Stomach (tissue), 8 donors: ENCODE measurements at regions not wholly inside any gene's neighbourhood (a gene's known extent, or its start where the extent isn't known, plus 50 kb on each side); places are given as distances from the start of the nearest gene placed in this dataset.

Source experiments
- DNase-seq, 2 donors: peaks; one replicate each; pipeline versions ENCODE4 v3.0.0 to v3.0.0-alpha.2; 2013 to 2019
- H3K27ac ChIP-seq, 5 donors: fragments of 200-600 bp in 4 of 5; sonication (generic) in 4 of 5; one replicate each; pipeline ENCODE4 v1.5.1; 2013 to 2019; ENCODE audit warnings: mild to moderate bottlenecking in 1 of 5, moderate library complexity in 1 of 5
- H3K27me3 ChIP-seq, 3 donors: fragments of 200-600 bp; sonication (generic); one replicate each; pipeline ENCODE4 v1.5.1; 2017 to 2019; ENCODE audit warnings: mixed run types in 1 of 3
- H3K36me3 ChIP-seq, 4 donors: fragments of 200-600 bp; sonication (generic); 1 replicate in 3 of 4; 2 replicates in 1 of 4; pipeline ENCODE4 v1.5.1; 2016 to 2019
- H3K4me1 ChIP-seq, 4 donors: fragments of 200-600 bp; sonication (generic); one replicate each; pipeline ENCODE4 v1.5.1; 2016 to 2019
- H3K4me3 ChIP-seq, 4 donors: fragments of 200-600 bp; sonication (generic) in 3 of 4; one replicate each; pipeline ENCODE4 v1.5.1; 2016 to 2019; ENCODE audit warnings: mild to moderate bottlenecking in 1 of 4
- H3K9me3 ChIP-seq, 4 donors: fragments of 200-600 bp; sonication (generic); one replicate each; pipeline ENCODE4 v1.5.1; 2016 to 2019
- CTCF ChIP-seq, 7 experiments: fragments of 450-650 bp in 4 of 7; fragments of 200-600 bp in 3 of 7; sonication (generic) in 3 of 7; IDR thresholded peaks; one replicate each; pipeline ENCODE4 v1.5.1; 2016 to 2019; ENCODE audit warnings: antibody characterized with exemption in 7 of 7, control low read depth in 2 of 7, mild to moderate bottlenecking in 1 of 7
- EP300 ChIP-seq: sonication (generic); formaldehyde crosslinking; IDR thresholded peaks from one replicate; pipeline ENCODE4 v1.6.1; 2017; ENCODE audit warnings: antibody characterized with exemption
- POLR2A ChIP-seq, 4 donors: fragments of 450-650 bp; IDR thresholded peaks; one replicate each; pipeline ENCODE4 v1.6.1; 2016; ENCODE audit warnings: antibody characterized with exemption in 4 of 4, control low read depth in 2 of 4, mild to moderate bottlenecking in 1 of 4, moderate library complexity in 1 of 4
- POLR2AphosphoS5 ChIP-seq, 3 donors: sonication (generic); formaldehyde crosslinking; IDR thresholded peaks; one replicate each; pipeline ENCODE4 v1.6.1; 2016; ENCODE audit warnings: antibody characterized with exemption in 3 of 3
- WGBS, 5 donors: extraction: QIAGEN DNeasy Blood & Tissue Kit in 3 of 5; methylation state at CpG; one replicate each; pipeline versions ENCODE4 v1.1.5 to v1.1.7; 2013 to 2018; 5-methylcytosine and 5-hydroxymethylcytosine counted together
- intact Hi-C: fragments of 100-400 bp; cut with DNase I; formaldehyde crosslinking; loops from one replicate; pipeline ENCODE4 v1.15.1; 2023; ENCODE audit warnings: low total_unique reads
- donor health status: healthy with polysubstance abuse.
- donor health status: Bipolar disorder and iron deficiency.
- donor health status: healthy.

GRCh38 chr10:129309565-129309964 lies 157.5 kb upstream of the MGMT start:
- H3K27ac ChIP-seq = no peak overlapping the region
- TF ChIP-seq EP300 (no peak), CTCF (IDR thresholded peaks at IDR 0.05) (no peak)
- 79 to 87% (median 84%) methylated on average over 5 of the region's 5 CpGs for WGBS, 5 donors
- DNase-seq = no peak
- H3K4me3 ChIP-seq = no peak overlapping the region
- H3K27me3 ChIP-seq = peaks cover 0 to 4% (median 0%) of the 10 kb centered on the region in 3 donors
- H3K9me3 ChIP-seq = no peaks in the 10 kb centered on the region
- intact Hi-C loops = no loop called here
- H3K4me1 ChIP-seq = no peaks in the 10 kb centered on the region
- H3K36me3 ChIP-seq = no peaks in the 10 kb centered on the region

GRCh38 chr10:129310881-129311280 lies 156.2 kb upstream of the MGMT start:
- TF ChIP-seq POLR2AphosphoS5 (IDR thresholded peaks at IDR 0.05) (no peak), EP300 (no peak), CTCF (IDR thresholded peaks at IDR 0.05) (no peak), POLR2A (IDR thresholded peaks at IDR 0.05) (no peak)

DNA sequence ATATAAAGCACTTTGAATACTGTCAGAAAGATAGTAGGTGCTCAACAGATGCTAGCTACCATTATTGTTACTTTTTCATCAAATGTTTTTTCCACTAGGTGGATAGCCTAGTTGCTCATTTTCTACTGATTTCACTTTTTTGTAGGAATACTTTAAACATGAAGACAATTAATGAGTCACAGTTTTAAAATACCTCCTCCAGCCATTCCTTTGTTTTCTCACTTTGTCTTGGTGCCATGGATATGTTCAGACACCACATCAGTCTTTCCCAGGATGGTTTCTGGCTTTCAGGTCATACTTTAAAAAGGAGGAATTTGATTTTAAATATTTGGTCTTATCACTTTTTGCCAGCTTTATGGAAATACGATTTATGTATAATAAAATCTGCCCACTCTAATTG lies 147.1 kb upstream of the MGMT start:
- 81 to 91% (median 87%) methylated on average over 1 of the region's 1 CpG for WGBS, 5 donors
- no peak overlapping the region for H3K27ac ChIP-seq
- intact Hi-C loops = no loop called here
- H3K9me3 ChIP-seq = peaks cover 0 to 43% (median 21%) of the 10 kb centered on the region in 4 donors
- no peak for DNase-seq
- no peak overlapping the region for H3K4me3 ChIP-seq
- peaks cover 0 to 3% (median 0%) of the 10 kb centered on the region in 3 donors for H3K27me3 ChIP-seq
- H3K36me3 ChIP-seq = no peaks in the 10 kb centered on the region
- no peak for TF ChIP-seq POLR2AphosphoS5 (IDR thresholded peaks at IDR 0.05)
- no peak for TF ChIP-seq CTCF (IDR thresholded peaks at IDR 0.05)
- TF ChIP-seq POLR2A (IDR thresholded peaks at IDR 0.05) = no peak
- TF ChIP-seq EP300 = no peak
- no peaks in the 10 kb centered on the region for H3K4me1 ChIP-seq

More at GRCh38 chr10:129310881-129311280, 156.2 kb upstream of the MGMT start:
- H3K9me3 ChIP-seq = peaks cover 0 to 11% (median 6%) of the 10 kb centered on the region in 4 donors
- H3K36me3 ChIP-seq = no peaks in the 10 kb centered on the region
- H3K27me3 ChIP-seq = peaks cover 0 to 4% (median 0%) of the 10 kb centered on the region in 3 donors
- intact Hi-C loops = no loop called here
- 52 to 67% (median 61%) methylated on average over 4 of the region's 4 CpGs for WGBS, 5 donors
- DNase-seq = no peak
- H3K4me1 ChIP-seq = no peaks in the 10 kb centered on the region
- H3K4me3 ChIP-seq = no peak overlapping the region
- H3K27ac ChIP-seq = no peak overlapping the region

GRCh38 chr10:129320340-129320739 lies 146.7 kb upstream of the MGMT start:
- Histone ChIP-seq H3K4me1 (no peaks in the 10 kb centered on the region), H3K4me3 (no peak overlapping the region), H3K36me3 (no peaks in the 10 kb centered on the region), H3K27ac (no peak overlapping the region), H3K9me3 (peaks cover 0 to 43% (median 19%) of the 10 kb centered on the region in 4 donors), H3K27me3 (peaks cover 0 to 4% (median 0%) of the 10 kb centered on the region in 3 donors)
- intact Hi-C loops = no loop called here
- DNase-seq = no peak
- TF ChIP-seq POLR2AphosphoS5 (IDR thresholded peaks at IDR 0.05) (no peak), CTCF (IDR thresholded peaks at IDR 0.05) (no peak), EP300 (no peak)
- WGBS, 5 donors = 68 to 89% (median 87%) methylated on average over 1 of the region's 1 CpG
